GM13976 (cell line): ENCODE measurements at regions not wholly inside any gene's neighbourhood (a gene's known extent, or its start where the extent isn't known, plus 50 kb on each side); places are given as distances from the start of the nearest gene placed in this dataset.

Experiments
- DNase-seq: peaks from one replicate; pipeline ENCODE4 v3.0.0; 2012; ENCODE audit warnings: low spot score
- in situ Hi-C: fragments of 300-500 bp; cut with MboI; formaldehyde crosslinking; loops from one replicate; pipeline ENCODE4 v1.12.0; 2022; ENCODE audit warnings: low sequenced_read_pairs, mixed read lengths, inconsistent platforms; ENCODE audit not compliant: unreplicated experiment
- TF ChIP-seq, protein P1 (sequence below): IDR thresholded peaks from 2 replicates; pipeline ENCODE4 v1.5.1; 2012; ENCODE audit warnings: borderline replicate concordance, mild to moderate bottlenecking; ENCODE audit not compliant: insufficient read depth; ENCODE audit errors: extremely low read depth, missing control alignments, control extremely low read depth

DNA sequence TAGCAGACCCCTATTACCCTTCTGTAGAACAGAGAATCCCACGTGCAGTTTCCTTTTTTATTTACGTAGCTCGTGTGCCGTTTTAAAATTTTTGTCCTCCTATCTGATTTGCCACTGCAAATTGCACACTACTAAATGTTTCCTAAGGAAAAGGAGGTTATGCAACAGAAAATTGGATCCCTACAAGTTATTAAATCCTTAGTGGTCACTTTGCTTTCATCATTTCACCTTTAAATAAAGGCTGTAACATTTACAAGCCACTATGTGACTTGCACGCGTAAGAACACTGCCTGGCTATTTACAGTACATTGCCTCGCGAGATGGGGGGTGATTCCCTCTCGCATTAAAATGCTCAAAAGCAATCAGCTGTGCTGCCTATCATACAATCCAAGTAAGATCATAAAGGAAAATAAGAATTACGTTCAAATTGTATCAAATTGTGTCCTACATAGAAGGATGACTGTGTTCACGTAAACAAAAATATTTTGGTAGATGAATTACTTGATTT is 525.6 kb downstream of the SUCLA2 start:
- in situ Hi-C loops = no loop called here
- TF ChIP-seq, protein P1, sequence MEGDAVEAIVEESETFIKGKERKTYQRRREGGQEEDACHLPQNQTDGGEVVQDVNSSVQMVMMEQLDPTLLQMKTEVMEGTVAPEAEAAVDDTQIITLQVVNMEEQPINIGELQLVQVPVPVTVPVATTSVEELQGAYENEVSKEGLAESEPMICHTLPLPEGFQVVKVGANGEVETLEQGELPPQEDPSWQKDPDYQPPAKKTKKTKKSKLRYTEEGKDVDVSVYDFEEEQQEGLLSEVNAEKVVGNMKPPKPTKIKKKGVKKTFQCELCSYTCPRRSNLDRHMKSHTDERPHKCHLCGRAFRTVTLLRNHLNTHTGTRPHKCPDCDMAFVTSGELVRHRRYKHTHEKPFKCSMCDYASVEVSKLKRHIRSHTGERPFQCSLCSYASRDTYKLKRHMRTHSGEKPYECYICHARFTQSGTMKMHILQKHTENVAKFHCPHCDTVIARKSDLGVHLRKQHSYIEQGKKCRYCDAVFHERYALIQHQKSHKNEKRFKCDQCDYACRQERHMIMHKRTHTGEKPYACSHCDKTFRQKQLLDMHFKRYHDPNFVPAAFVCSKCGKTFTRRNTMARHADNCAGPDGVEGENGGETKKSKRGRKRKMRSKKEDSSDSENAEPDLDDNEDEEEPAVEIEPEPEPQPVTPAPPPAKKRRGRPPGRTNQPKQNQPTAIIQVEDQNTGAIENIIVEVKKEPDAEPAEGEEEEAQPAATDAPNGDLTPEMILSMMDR = no peak
- no peak for DNase-seq

DNA sequence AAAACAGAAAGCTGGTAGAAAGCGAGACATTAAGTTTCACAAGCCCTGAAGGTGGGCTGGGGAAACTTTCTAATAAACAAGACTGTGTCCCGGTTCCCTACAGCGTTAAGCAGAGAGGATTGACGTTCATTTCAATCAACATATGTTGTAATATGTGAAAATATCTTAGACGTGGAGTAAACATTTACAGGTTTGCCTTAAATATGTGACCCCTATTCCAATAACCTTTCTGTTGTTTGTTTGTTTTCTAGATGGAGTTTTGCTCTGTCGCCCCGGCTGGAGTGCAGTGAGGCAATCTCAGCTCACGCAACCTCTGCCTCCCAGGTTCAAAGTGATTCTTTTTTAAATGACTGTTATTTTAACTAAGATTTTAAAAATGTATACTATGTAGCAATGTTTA is 526.2 kb downstream of the SUCLA2 start:
- TF ChIP-seq, protein P1 = no peak
- in situ Hi-C loops = no loop called here
- DNase-seq = no peak

DNA sequence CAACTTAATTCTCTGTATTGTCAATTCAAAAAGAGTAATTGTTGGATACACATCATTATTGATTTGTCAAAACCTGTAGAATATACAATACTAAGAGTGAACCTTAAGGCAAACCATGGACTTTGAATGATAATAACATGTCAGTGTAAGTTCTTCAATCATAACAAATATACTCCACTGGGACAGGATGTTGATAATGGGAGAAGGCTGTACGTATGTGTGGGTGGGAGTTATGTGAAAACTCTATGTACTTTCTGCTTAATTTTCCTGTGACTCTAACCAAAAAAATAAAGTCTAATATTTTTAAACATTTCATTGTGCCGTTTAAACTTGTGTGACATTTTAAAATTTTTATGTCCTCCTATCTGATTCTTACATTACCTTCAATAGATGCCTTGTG is 526.7 kb downstream of the SUCLA2 start:
- DNase-seq = no peak
- TF ChIP-seq, protein P1 = no peak
- in situ Hi-C loops = no loop called here

DNA sequence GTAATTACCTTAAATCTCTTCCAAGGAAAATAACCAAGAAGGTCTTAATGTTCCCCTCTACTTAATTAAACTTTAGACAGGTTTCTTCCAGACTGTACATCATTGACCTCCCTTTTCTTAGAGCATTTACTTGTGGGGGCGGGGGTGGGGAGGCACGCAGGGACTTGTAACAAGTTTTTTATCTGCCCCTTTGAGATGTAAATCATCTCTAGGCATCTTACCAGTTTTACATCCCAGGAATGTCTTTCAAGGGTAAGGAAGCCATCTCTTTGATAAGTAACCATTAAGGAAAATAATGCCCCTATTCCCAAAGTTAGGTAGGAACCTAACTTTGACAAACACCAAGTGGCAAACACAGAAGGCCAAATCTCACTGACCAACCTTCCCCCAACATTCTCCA is 528.6 kb downstream of the SUCLA2 start:
- TF ChIP-seq, protein P1 = no peak
- DNase-seq = no peak

DNA sequence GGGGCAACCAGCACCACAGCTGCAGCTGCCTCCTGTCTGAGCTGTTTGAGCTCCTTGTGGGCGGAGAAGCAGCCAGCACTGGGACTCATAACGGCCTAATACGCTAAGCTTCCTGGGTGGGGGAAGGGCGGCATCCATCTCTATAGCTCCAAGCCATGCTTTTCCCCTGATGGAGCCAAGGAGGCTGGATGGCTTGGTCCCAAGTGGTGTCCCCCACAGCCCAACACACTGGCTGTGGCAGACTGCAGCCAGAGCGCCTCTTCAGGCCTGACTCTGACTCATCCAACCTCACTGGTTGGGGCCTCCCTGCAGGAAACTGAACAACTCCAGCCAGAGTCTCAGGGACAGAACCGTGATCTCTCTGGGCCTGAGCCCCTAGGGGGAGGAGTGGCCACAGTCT is 537.3 kb downstream of the SUCLA2 start:
- TF ChIP-seq, protein P1 = no peak
- in situ Hi-C loops = no loop called here
- DNase-seq = no peak

More for the DNA sequence above, 528.6 kb downstream of the SUCLA2 start:
- in situ Hi-C loops = no loop called here

DNA sequence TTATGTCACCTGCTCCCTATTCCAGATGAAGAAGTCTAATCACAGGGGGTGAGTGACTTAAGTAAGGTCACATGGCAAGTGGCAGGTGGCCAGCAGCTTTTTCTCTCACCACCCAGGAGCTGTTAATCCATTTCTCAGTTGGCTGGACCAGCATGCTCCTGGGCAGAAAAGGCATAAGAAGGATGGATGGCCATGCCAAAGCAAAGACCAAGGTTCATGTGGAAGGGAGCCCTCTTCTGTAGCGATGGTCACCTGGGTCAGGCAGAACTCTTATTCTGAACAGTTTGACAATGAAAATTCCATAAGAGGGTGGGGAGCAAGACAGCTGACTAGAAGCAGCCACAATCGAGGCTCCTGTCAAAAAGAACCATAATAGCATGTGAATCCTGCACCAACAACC is 538.1 kb downstream of the SUCLA2 start:
- DNase-seq = no peak
- TF ChIP-seq, protein P1 = no peak
- in situ Hi-C loops = no loop called here

DNA sequence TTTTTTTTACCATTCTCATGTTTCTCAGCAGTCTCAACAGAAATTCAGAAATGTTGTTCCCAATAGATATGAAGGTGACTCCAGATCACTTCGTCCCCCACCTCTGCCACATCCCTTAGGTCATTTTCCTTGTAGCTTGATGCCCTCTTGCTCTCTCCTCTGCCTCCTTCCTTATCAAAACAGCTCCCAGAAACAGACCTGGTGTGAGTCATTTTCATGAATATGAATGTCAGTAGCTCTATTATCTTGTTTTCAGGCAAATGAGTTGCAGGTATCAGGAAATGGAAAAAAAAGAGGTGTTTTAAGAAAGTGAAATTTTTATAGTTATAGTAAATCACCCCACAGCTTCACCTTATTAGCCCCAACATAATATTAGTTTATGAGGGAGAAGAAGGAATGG is 539.3 kb downstream of the SUCLA2 start:
- in situ Hi-C loops = no loop called here
- TF ChIP-seq, protein P1 = no peak
- no peak for DNase-seq
